ENCODE measurements at regions not wholly inside any gene's neighbourhood (a gene's known extent, or its start where the extent isn't known, plus 50 kb on each side); places are given as distances from the start of the nearest gene placed in this dataset.

DNA sequence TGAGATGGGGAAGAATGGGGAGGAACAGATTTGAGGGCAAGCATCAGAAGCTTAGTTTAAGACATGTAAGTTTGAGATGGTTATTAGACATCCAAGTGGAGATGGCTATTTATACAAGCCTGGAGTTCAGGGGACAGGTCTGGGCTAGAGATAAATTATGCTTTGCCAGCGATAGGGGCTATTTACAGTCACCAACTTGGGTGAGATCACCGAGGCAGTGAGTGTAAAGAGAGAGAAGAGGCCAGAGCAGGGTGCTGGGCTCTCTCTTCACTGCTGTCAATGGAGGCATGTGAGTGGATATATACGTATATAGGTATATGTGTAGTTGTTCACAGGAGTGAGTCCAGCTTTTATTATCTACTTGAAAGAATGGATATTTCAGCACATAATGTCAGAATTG is 81.0 kb downstream of the QPCT start:
- TF ChIP-seq, protein P1, sequence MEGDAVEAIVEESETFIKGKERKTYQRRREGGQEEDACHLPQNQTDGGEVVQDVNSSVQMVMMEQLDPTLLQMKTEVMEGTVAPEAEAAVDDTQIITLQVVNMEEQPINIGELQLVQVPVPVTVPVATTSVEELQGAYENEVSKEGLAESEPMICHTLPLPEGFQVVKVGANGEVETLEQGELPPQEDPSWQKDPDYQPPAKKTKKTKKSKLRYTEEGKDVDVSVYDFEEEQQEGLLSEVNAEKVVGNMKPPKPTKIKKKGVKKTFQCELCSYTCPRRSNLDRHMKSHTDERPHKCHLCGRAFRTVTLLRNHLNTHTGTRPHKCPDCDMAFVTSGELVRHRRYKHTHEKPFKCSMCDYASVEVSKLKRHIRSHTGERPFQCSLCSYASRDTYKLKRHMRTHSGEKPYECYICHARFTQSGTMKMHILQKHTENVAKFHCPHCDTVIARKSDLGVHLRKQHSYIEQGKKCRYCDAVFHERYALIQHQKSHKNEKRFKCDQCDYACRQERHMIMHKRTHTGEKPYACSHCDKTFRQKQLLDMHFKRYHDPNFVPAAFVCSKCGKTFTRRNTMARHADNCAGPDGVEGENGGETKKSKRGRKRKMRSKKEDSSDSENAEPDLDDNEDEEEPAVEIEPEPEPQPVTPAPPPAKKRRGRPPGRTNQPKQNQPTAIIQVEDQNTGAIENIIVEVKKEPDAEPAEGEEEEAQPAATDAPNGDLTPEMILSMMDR (IDR thresholded peaks at IDR 0.05; ENCODE audit: low read depth, low read length, missing control alignments), result no peak
- DNase-seq (ENCODE audit: low read depth), result no peak

GRCh38 chr2:37427241-37427640 is 82.8 kb downstream of the QPCT start:
- TF ChIP-seq, protein P1 (IDR thresholded peaks at IDR 0.05; ENCODE audit: low read depth, low read length, missing control alignments), result no peak
- H3K4me3 ChIP-seq (ENCODE audit: low read depth, low read length), result no peak overlapping the region
- DNase-seq (ENCODE audit: low read depth), result no peak

More for the DNA sequence above, 81.0 kb downstream of the QPCT start:
- H3K4me3 ChIP-seq (ENCODE audit: low read depth, low read length), result no peak overlapping the region

DNA sequence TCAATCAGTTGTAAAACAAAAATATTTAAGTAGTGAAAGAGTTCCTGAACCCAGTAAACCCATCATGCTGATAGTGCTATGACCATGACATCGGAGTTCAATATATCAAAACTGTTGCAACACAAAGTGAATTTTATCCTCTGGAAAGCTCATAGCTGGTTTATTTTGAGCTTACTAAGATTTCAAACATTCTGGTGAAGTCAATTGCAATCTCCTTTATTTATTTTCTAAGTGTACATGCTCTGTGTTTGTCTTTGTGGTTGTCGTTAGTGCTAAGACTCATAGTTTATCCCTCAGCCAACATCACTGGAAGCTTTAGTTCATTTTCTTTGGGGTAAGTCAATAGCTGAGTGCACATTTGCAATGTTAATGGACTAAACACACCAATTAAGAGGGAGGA is 91.9 kb downstream of the QPCT start:
- TF ChIP-seq, protein P1 (IDR thresholded peaks at IDR 0.05; ENCODE audit: low read depth, low read length, missing control alignments), result no peak
- H3K4me3 ChIP-seq (ENCODE audit: low read depth, low read length), result no peak overlapping the region
- DNase-seq (ENCODE audit: low read depth), result no peak

GRCh38 chr2:37439131-37439642 is 94.8 kb downstream of the QPCT start:
- H3K4me3 ChIP-seq (ENCODE audit: low read depth, low read length), result no peak overlapping the region
- TF ChIP-seq, protein P1 (IDR thresholded peaks at IDR 0.05; ENCODE audit: low read depth, low read length, missing control alignments), result no peak
- no peak for DNase-seq (ENCODE audit: low read depth)

- DNase-seq (ENCODE audit: low read depth), result no peak
- no peak overlapping the region for H3K4me3 ChIP-seq (ENCODE audit: low read depth, low read length)
- TF ChIP-seq, protein P1 (IDR thresholded peaks at IDR 0.05; ENCODE audit: low read depth, low read length, missing control alignments), result no peak
These were observed 96.6 kb downstream of the QPCT start for GRCh38 chr2:37441055-37441454.

- no peak overlapping the region for H3K4me3 ChIP-seq (ENCODE audit: low read depth, low read length)
- TF ChIP-seq, protein P1 (IDR thresholded peaks at IDR 0.05; ENCODE audit: low read depth, low read length, missing control alignments), result no peak
- DNase-seq (ENCODE audit: low read depth), result no peak
These were observed 98.7 kb downstream of the QPCT start for GRCh38 chr2:37443082-37443481.

GRCh38 chr2:37447446-37447845 is 103.0 kb downstream of the QPCT start:
- TF ChIP-seq, protein P1 (IDR thresholded peaks at IDR 0.05; ENCODE audit: low read depth, low read length, missing control alignments), result no peak
- no peak for DNase-seq (ENCODE audit: low read depth)

More at GRCh38 chr2:37447446-37447845, 103.0 kb downstream of the QPCT start:
- no peak overlapping the region for H3K4me3 ChIP-seq (ENCODE audit: low read depth, low read length)
